Heart right ventricle (tissue), 16 donors: ENCODE measurements at regions not wholly inside any gene's neighbourhood (a gene's known extent, or its start where the extent isn't known, plus 50 kb on each side); places are given as distances from the start of the nearest gene placed in this dataset.

ENCODE experiments used
- ATAC-seq, 8 donors: fragments of 200-7000 bp; cut with Tn5 transposase; one replicate each; pipeline ENCODE4 v1.9.1; 2020; ENCODE audit warnings: mild to moderate bottlenecking in 8 of 8, moderate library complexity in 8 of 8, moderate number of reproducible peaks in 1 of 8
- DNase-seq, 2 donors: peaks; one replicate each; pipeline ENCODE4 v3.0.0-alpha.2; 2020
- H3K27ac ChIP-seq, 10 donors: fragments of 200-600 bp; sonication (generic) in 2 of 10; one replicate each; pipeline versions ENCODE4 v1.5.0 to v1.8.0; 2020 to 2022; ENCODE audit warnings: mild to moderate bottlenecking in 3 of 10
- H3K27me3 ChIP-seq, 7 donors: fragments of 200-600 bp; one replicate each; pipeline ENCODE4 v1.8.0; 2021 to 2022; ENCODE audit warnings: mild to moderate bottlenecking in 2 of 7
- H3K36me3 ChIP-seq, 9 donors: fragments of 200-600 bp; sonication (generic) in 1 of 9; one replicate each; pipeline versions ENCODE4 v1.5.0 to v1.8.0; 2020 to 2022; ENCODE audit warnings: mild to moderate bottlenecking in 2 of 9
- H3K4me1 ChIP-seq, 9 donors: fragments of 200-600 bp; sonication (generic) in 1 of 9; one replicate each; pipeline versions ENCODE4 v1.5.0 to v1.8.0; 2020 to 2022; ENCODE audit warnings: mild to moderate bottlenecking in 4 of 9
- H3K4me3 ChIP-seq, 10 donors: fragments of 200-600 bp; sonication (generic) in 2 of 10; one replicate each; pipeline versions ENCODE4 v1.5.0 to v1.8.0; 2020 to 2022; ENCODE audit warnings: mild to moderate bottlenecking in 7 of 10, moderate library complexity in 2 of 10
- H3K9me3 ChIP-seq, 11 donors: fragments of 200-600 bp in 10 of 11; sonication (generic) in 2 of 11; one replicate each; pipeline versions ENCODE4 v1.5.0 to v1.8.0; 2013 to 2022; ENCODE audit warnings: mild to moderate bottlenecking in 2 of 11, control low read depth in 1 of 11, moderate library complexity in 1 of 11
- CTCF ChIP-seq, 9 donors: fragments of 200-600 bp; sonication (generic) in 2 of 9; IDR thresholded peaks; one replicate each; pipeline versions ENCODE4 v1.5.0 to v1.8.0; 2021 to 2022; ENCODE audit warnings: antibody characterized with exemption in 9 of 9, mild to moderate bottlenecking in 5 of 9, moderate library complexity in 1 of 9
- WGBS, 2 donors: extraction: QIAGEN DNeasy Blood & Tissue Kit; methylation state at CpG; one replicate each; pipeline ENCODE4 v1.1.7; 2013; ENCODE audit warnings: inconsistent platforms in 1 of 2; 5-methylcytosine and 5-hydroxymethylcytosine counted together
- intact Hi-C, 10 donors: fragments of 100-400 bp; cut with DNase I; formaldehyde crosslinking; loops; one replicate each; pipeline versions ENCODE4 v1.11.1 to v1.14.2; 2022
- donor health status: Arrhythmogenic right ventricular cardiomyopathy.
- donor health status: ischemic (EF 13 %, LVEDD 7.1; RV severe dilation, severe dysfunction).
- donor health status: healthy with polysubstance abuse.
- donor health status: DM: no; HTN: yes; CAD: no.
- donor health status: DM: no; HTN: no; CAD: no.
- donor health status: ischemic (EF 25% LVEDD 6.9; RV normal size, moderate dysfunction).
- donor health status: ischemic (EF 25% LVEDD 5.7; RV mildly dilated, moderate dysfunction).
- donor health status: healthy.
- donor health status: DM: yes; HTN: yes; CAD: no.
- donor health status: Ischemic cardiomyopathy.
- donor health status: ischemic (EF 35%, LVEDD 5.7; RV mildly dilated, moderate dysfunction).
- donor health status: nonischemic (EF 11% LVEDD 7.7; RV severe dilation, severe dysfunction).
- donor health status: DM: yes; HTN: yes; CAD: no.
- donor health status: PGD.
- donor health status: ischemic (EF 29% LVEDD 5.4; RV normal size, mild dysfunction).
- donor health status: nonischemic (EF 23%, LVEDD 6.1; RV moderate dilation, normal function).

GRCh38 chr12:107320033-107320928 lies 226.9 kb upstream of the CRY1 start:
- TF ChIP-seq CTCF (IDR thresholded peaks at IDR 0.05) = no peak
- H3K36me3 ChIP-seq = no peaks in the 10 kb centered on the region
- no peaks in the 10 kb centered on the region for H3K9me3 ChIP-seq
- H3K4me1 ChIP-seq = peaks cover 0 to 40% (median 25%) of the 10 kb centered on the region in 9 donors
- peak in 4 of 8 donors; percentile 16 to 44 (median 33) for ATAC-seq
- peak overlapping the region in 1 of 10 donors; percentile 5 for H3K27ac ChIP-seq
- DNase-seq = peak; percentile 19 to 24
- H3K4me3 ChIP-seq = peak overlapping the region in 9 of 10 donors; percentile 32 to 63 (median 53)
- 1% methylated on average over 49 of the region's 49 CpGs for WGBS, 2 donors
- intact Hi-C loops = no loop called here
- H3K27me3 ChIP-seq = peaks cover 6 to 91% (median 75%) of the 10 kb centered on the region in 7 donors

DNA sequence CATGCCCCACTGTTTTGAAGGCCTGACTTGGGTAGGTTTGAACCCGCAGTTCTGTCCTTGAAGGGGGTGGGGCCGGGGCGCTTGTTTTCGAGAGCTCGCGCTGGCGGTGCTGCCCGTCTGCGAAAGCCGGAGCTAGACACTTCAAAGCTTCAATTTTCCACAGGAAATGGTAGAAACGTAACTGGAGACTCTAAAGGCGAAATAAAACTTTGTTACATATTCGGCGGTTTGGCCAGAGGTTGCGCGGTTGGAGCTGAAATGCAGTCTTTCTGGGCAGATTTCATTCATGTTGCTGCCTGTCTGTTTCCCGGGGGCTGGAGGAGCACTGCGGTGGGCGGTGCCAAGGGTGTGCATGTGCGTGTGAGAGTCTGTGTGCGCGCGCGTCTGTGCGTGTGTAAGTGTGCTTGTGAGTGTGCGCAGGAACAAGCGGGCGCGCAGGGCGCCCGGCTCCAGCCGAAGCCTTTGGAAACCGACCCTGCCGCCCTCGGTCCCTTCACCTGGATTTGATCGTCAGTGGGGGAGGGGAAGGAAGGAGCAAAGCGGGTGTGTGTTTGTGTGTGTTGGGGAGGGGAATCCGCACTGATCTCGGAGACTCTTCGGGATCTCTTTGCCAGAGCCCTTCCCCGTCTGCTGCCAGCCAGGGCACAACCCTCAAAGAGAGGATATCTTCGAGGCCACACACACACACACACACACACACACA lies 227.7 kb upstream of the CRY1 start:
- DNase-seq (no peak), ATAC-seq (no peak)
- Histone ChIP-seq H3K27ac (peak overlapping the region in 1 of 10 donors; percentile 28), H3K27me3 (peaks cover 6 to 95% (median 67%) of the 10 kb centered on the region in 7 donors), H3K4me3 (peak overlapping the region in 8 of 10 donors; percentile 45 to 63 (median 54)), H3K36me3 (no peaks in the 10 kb centered on the region), H3K4me1 (peaks cover 0 to 40% (median 25%) of the 10 kb centered on the region in 9 donors), H3K9me3 (no peaks in the 10 kb centered on the region)
- 1% methylated on average over 42 of the region's 42 CpGs for whole genome bisulfite sequencing, 2 donors
- TF ChIP-seq CTCF (IDR thresholded peaks at IDR 0.05) = no peak
- intact Hi-C loops = no loop called here

- ATAC-seq (no peak), DNase-seq (no peak)
- Histone ChIP-seq H3K27ac (peak overlapping the region in 1 of 10 donors; percentile 28), H3K9me3 (no peaks in the 10 kb centered on the region), H3K36me3 (no peaks in the 10 kb centered on the region), H3K4me1 (peaks cover 0 to 40% (median 25%) of the 10 kb centered on the region in 9 donors), H3K4me3 (no peak overlapping the region), H3K27me3 (peaks cover 6 to 93% (median 67%) of the 10 kb centered on the region in 7 donors)
- WGBS, 2 donors = 85 to 89% methylated on average over 3 of the region's 3 CpGs
- intact Hi-C loops = no loop called here
- TF ChIP-seq CTCF (IDR thresholded peaks at IDR 0.05) = no peak
Observed at GRCh38 chr12:107322063-107322462, 228.7 kb upstream of the CRY1 start.

DNA sequence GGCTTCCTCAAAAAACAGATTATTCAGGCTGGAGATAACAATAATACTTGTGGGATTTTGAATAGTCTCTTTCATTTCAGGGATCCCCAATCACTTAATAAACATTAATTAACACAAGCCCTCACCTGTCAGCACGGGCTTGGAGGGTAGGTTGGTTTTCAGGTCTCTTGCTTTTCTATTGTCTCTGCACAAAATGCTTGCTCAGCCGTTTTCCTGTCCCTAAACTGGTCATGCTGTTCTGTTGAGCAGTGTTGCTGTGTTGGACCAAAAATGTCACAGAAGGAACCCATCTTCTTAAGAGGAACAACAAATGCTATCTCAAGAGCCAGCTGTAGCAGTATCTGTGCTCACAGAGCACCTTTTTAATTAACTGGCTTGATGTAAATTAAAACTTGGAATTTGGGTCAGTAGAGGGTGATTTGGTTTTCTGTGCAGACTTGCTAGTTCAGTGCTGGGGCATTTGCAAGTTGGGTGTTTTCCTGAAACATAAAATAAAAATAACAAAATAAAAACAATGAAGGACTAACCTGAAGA lies 231.8 kb upstream of the CRY1 start:
- no peak overlapping the region for H3K27ac ChIP-seq
- no peaks in the 10 kb centered on the region for H3K36me3 ChIP-seq
- H3K27me3 ChIP-seq = peaks cover 0 to 82% (median 61%) of the 10 kb centered on the region in 7 donors
- no peaks in the 10 kb centered on the region for H3K9me3 ChIP-seq
- no peak for TF ChIP-seq CTCF (IDR thresholded peaks at IDR 0.05)
- intact Hi-C loops = no loop called here
- H3K4me3 ChIP-seq = no peak overlapping the region
- ATAC-seq (no peak), DNase-seq (no peak)
- H3K4me1 ChIP-seq = peaks cover 0 to 32% (median 5%) of the 10 kb centered on the region in 9 donors
- 57 to 61% methylated on average over 2 of the region's 2 CpGs for WGBS, 2 donors
